ENCODE measurements at regions not wholly inside any gene's neighbourhood (a gene's known extent, or its start where the extent isn't known, plus 50 kb on each side); places are given as distances from the start of the nearest gene placed in this dataset.

DNA sequence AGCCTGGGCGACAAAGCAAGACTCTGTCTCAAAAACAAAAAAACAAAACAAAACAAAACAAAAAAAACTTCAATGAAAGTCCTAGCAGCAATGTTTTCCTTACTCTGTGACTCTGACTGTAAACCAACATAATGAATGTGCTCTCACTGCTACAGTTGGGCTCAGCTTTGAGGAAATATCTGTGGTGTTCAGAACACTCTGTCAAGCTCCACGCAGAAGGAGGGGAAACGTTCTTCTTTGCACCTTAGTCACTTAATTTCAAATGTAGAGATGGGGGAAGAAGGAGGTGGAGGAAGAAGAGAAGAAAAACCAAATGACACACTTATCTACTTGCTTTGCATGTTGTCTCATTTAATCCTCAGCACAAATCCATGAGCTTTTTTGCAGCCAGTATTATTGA lies 107.1 kb upstream of the UBE3A start:
- TF ChIP-seq, protein P1, sequence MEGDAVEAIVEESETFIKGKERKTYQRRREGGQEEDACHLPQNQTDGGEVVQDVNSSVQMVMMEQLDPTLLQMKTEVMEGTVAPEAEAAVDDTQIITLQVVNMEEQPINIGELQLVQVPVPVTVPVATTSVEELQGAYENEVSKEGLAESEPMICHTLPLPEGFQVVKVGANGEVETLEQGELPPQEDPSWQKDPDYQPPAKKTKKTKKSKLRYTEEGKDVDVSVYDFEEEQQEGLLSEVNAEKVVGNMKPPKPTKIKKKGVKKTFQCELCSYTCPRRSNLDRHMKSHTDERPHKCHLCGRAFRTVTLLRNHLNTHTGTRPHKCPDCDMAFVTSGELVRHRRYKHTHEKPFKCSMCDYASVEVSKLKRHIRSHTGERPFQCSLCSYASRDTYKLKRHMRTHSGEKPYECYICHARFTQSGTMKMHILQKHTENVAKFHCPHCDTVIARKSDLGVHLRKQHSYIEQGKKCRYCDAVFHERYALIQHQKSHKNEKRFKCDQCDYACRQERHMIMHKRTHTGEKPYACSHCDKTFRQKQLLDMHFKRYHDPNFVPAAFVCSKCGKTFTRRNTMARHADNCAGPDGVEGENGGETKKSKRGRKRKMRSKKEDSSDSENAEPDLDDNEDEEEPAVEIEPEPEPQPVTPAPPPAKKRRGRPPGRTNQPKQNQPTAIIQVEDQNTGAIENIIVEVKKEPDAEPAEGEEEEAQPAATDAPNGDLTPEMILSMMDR (IDR thresholded peaks at IDR 0.05; ENCODE audit: low read depth, low read length) = no peak
- no peak overlapping the region for H3K4me3 ChIP-seq (replicated peaks in 1 of 2; ENCODE audit: low read depth in 2 of 2, low read length in 2 of 2)

DNA sequence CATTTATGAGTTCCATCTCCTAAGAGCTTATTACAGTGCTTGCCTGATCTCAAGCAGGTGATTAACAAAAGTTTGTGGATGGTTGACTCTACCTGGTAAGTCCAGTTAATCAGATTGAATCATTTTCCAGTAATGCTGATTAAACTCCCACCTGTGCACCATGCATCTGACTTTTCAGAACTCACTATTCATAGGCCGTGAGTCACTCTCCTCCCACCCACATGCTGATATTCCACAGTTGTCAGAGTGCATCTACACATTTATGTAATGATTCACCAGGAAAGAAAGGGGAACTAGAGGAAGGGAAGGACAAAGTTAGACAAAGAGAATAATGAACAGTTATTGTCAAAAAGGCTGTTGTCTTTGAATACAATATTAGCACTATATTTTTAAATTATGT lies 106.2 kb upstream of the UBE3A start:
- TF ChIP-seq, protein P1 (IDR thresholded peaks at IDR 0.05; ENCODE audit: low read depth, low read length) = no peak
- no peak overlapping the region for H3K4me3 ChIP-seq (replicated peaks in 1 of 2; ENCODE audit: low read depth in 2 of 2, low read length in 2 of 2)
- no peak for DNase-seq (ENCODE audit: low read depth in 2 of 2)

More for the DNA sequence above, 107.1 kb upstream of the UBE3A start:
- no peak for DNase-seq (ENCODE audit: low read depth in 2 of 2)

DNA sequence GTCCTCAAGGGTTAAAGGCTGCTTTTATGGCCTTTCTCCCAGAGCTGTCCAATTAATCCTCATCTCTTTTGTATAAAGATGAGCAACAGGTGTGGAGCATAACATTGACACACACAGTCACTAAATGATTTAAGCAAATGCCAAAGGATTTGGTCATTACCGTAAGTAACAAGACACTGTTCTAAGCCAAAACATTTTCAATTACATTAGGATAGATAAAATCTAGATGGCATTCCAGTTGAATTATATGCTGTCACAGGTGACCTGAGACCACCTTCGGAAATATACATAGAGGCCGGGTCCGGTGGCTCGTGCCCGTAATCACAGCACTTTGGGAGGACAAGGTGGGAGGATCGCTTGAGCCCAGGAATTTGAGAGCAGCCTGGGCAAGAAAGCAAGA lies 105.3 kb upstream of the UBE3A start:
- H3K4me3 ChIP-seq (replicated peaks in 1 of 2; ENCODE audit: low read depth in 2 of 2, low read length in 2 of 2) = no peak overlapping the region
- TF ChIP-seq, protein P1 (IDR thresholded peaks at IDR 0.05; ENCODE audit: low read depth, low read length) = no peak
- no peak for DNase-seq (ENCODE audit: low read depth in 2 of 2)

DNA sequence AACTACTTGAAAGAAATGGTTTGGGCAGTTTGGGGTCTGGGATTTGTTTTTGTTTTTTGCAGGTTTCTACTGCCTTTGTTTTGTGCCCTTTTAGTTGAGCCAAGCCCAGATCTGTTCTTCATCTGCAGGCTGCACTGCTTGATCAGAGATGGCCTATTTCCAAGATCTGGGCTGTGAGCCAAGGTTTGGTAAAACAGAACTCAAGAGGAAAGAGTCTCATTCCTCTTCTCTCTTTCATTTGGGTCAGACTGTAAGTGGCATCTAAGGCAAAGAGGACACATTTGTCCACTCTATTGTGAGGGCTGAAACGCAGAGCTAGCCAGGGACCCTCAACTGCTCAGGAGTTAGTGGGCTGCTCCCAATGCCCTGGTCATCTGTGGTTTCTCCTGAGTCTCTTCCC lies 104.4 kb upstream of the UBE3A start:
- TF ChIP-seq, protein P1 (IDR thresholded peaks at IDR 0.05; ENCODE audit: low read depth, low read length) = no peak
- DNase-seq (ENCODE audit: low read depth in 2 of 2) = peak; percentile 1 to 43
- H3K4me3 ChIP-seq (replicated peaks in 1 of 2; ENCODE audit: low read depth in 2 of 2, low read length in 2 of 2) = no peak overlapping the region

DNA sequence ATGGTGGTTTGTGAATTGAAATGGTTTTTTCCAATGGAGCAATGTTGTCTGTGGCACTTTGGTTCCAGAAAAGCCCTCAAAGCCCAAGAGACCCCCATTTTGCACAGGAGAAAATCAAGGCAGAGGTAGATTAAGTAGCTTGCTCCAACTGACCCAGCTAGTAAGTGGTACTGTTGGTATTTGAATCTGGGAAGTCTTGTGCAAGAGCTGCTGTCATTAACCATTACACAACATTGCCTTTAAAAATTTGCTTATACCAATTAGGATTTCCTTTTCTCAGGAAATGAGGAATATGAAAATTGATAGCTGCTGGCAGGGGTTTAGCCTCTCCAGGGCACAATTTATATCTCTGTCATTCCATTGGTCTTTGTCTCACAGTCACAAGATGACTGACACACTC lies 102.4 kb upstream of the UBE3A start:
- no peak for DNase-seq (ENCODE audit: low read depth in 2 of 2)
- TF ChIP-seq, protein P1 (IDR thresholded peaks at IDR 0.05; ENCODE audit: low read depth, low read length) = no peak
- no peak overlapping the region for H3K4me3 ChIP-seq (replicated peaks in 1 of 2; ENCODE audit: low read depth in 2 of 2, low read length in 2 of 2)

DNA sequence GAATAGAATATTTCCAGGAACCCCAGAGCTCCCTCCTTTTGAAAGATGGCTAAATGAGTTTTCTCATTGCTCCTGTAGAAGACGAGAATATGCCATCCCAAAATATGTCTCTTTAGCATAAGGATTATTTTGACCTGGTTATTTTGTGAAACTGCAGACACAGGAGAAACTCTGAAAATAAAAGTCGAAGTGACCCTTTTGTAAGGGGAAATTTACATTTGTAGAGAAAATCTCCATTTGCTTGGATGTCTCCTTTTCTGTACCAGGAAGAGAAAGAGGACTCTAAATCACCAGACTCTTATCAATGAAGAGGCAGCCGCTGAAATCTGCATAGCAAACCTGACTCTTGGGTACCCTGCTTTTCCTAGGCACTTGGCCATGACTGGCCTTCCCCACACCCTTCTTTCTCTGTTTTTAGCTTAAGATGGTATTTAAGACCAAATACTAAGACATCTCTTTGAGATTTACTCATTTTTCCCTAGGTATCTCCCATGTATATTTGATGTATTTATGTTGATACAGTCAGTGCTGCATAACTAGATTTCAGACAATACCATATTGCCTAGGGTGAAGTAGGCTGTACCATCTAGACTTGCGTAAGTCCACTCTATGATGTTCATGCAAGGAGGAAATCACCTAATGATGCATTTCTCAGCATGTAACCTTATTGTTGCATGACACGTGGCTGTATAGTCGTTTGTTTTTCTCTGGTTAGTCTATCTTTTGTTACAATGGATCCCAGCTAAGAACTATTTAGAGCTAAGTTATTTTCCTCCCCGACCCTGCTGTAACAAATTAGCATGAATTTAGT lies 98.2 kb upstream of the UBE3A start:
- no peak overlapping the region for H3K4me3 ChIP-seq (replicated peaks in 1 of 2; ENCODE audit: low read depth in 2 of 2, low read length in 2 of 2)
- TF ChIP-seq, protein P1 (IDR thresholded peaks at IDR 0.05; ENCODE audit: low read depth, low read length) = no peak
- DNase-seq (ENCODE audit: low read depth in 2 of 2) = no peak

DNA sequence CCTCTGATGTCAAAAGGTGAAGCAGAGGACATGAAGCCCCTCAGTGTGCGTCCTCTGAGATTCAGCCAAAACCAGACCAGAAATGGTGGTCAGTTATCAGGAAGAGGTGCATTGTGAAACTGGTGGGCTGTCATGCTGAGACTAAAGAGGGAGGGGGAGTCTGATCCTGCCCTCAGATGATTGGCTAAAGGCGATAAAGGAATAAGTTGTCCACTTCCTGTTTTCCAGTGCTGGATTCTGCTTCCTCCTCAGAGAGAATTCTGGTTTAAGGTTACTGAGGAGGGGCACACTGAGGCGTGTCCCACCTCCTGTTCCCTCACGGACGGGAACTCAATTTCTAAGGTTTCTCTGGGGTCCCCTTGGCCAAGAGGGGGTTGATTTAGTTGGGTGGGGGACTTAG lies 97.0 kb upstream of the UBE3A start:
- H3K4me3 ChIP-seq (replicated peaks in 1 of 2; ENCODE audit: low read depth in 2 of 2, low read length in 2 of 2) = no peak overlapping the region

More for the DNA sequence above, 97.0 kb upstream of the UBE3A start:
- no peak for DNase-seq (ENCODE audit: low read depth in 2 of 2)
- TF ChIP-seq, protein P1 (IDR thresholded peaks at IDR 0.05; ENCODE audit: low read depth, low read length) = no peak

Data from cardiac fibroblast (primary cell).